ENCODE measurements at regions not wholly inside any gene's neighbourhood (a gene's known extent, or its start where the extent isn't known, plus 50 kb on each side); places are given as distances from the start of the nearest gene placed in this dataset.

- DNase-seq (ENCODE audit: low spot score), result peak; percentile 92
Measured at GRCh38 chr2:22826703-22827102, 558.3 kb upstream of the KLHL29 start.

- DNase-seq (ENCODE audit: low spot score), result no peak
Measured at GRCh38 chr2:22829791-22830190, 555.2 kb upstream of the KLHL29 start.

GRCh38 chr2:22832196-22832595 is 552.8 kb upstream of the KLHL29 start:
- DNase-seq (ENCODE audit: low spot score), result no peak

GRCh38 chr2:22838461-22838860 is 546.5 kb upstream of the KLHL29 start:
- DNase-seq (ENCODE audit: low spot score), result no peak

GRCh38 chr2:22842205-22842869 is 542.6 kb upstream of the KLHL29 start:
- no peak for DNase-seq (ENCODE audit: low spot score)

- no peak for DNase-seq (ENCODE audit: low spot score)
Measured at GRCh38 chr2:22843919-22844537, 541.0 kb upstream of the KLHL29 start.

- DNase-seq (ENCODE audit: low spot score), result no peak
Measured at GRCh38 chr2:22850310-22850709, 534.7 kb upstream of the KLHL29 start.

GRCh38 chr2:22854588-22854987 is 530.4 kb upstream of the KLHL29 start:
- no peak for DNase-seq (ENCODE audit: low spot score)

GRCh38 chr2:22855081-22855480 is 529.9 kb upstream of the KLHL29 start:
- DNase-seq (ENCODE audit: low spot score), result no peak

- DNase-seq (ENCODE audit: low spot score), result no peak
Measured at GRCh38 chr2:22855761-22856184, 529.2 kb upstream of the KLHL29 start.

- DNase-seq (ENCODE audit: low spot score), result peak; percentile 36
Measured at GRCh38 chr2:22867973-22868372, 517.0 kb upstream of the KLHL29 start.

GRCh38 chr2:22878121-22878520 is 506.9 kb upstream of the KLHL29 start:
- no peak for DNase-seq (ENCODE audit: low spot score)

GRCh38 chr2:22879009-22879863 is 505.7 kb upstream of the KLHL29 start:
- no peak for DNase-seq (ENCODE audit: low spot score)

GRCh38 chr2:22880161-22880560 is 504.8 kb upstream of the KLHL29 start:
- no peak for DNase-seq (ENCODE audit: low spot score)

- DNase-seq (ENCODE audit: low spot score), result no peak
Measured at GRCh38 chr2:22882011-22882410, 503.0 kb upstream of the KLHL29 start.

- DNase-seq (ENCODE audit: low spot score), result no peak
Measured at GRCh38 chr2:22882643-22883042, 502.3 kb upstream of the KLHL29 start.

- no peak for DNase-seq (ENCODE audit: low spot score)
Measured at GRCh38 chr2:22883054-22883453, 501.9 kb upstream of the KLHL29 start.

GRCh38 chr2:22885245-22885644 is 499.7 kb upstream of the KLHL29 start:
- no peak for DNase-seq (ENCODE audit: low spot score)

- no peak for DNase-seq (ENCODE audit: low spot score)
Measured at GRCh38 chr2:22887426-22887825, 497.6 kb upstream of the KLHL29 start.

- DNase-seq (ENCODE audit: low spot score), result no peak
Measured at GRCh38 chr2:22887845-22888244, 497.1 kb upstream of the KLHL29 start.

GRCh38 chr2:22890132-22890531 is 494.8 kb upstream of the KLHL29 start:
- peak; percentile 88 for DNase-seq (ENCODE audit: low spot score)

- no peak for DNase-seq (ENCODE audit: low spot score)
Measured at GRCh38 chr2:22893761-22894517, 491.0 kb upstream of the KLHL29 start.
